ENCODE measurements at regions not wholly inside any gene's neighbourhood (a gene's known extent, or its start where the extent isn't known, plus 50 kb on each side); places are given as distances from the start of the nearest gene placed in this dataset.
A peak's percentile ranks its signal among the peaks of the same experiment; 100 is the strongest.

GRCh38 chr2:172658945-172659344 lies 76.7 kb upstream of the RAPGEF4 start:
- no peak for TF ChIP-seq CTCF (IDR thresholded peaks at IDR 0.05; ENCODE audit: low read depth, low read length)
- no peak overlapping the region for H3K4me3 ChIP-seq (replicated peaks in 1 of 2; ENCODE audit: low read depth in 2 of 2, low read length in 2 of 2)
- DNase-seq (ENCODE audit: low read depth in 2 of 2), result no peak

DNA sequence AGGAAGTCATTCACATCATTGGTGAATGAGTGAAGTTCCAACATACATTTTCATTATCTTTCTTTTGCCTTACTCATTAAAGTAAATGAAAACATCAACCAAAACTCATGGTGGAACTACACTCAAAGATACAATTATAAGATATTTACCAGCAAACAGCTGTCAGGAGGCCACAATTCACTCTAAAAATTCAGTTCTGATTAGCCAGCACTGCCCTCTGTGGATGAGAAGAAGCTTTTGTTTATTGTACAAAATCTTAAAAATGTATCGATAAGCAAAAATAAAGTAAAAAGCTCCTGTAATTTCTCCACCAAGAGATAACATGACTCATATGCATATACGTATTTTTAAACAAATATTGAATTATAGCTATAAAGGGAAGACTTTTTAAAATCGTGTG lies 73.5 kb upstream of the RAPGEF4 start:
- no peak overlapping the region for H3K4me3 ChIP-seq (replicated peaks in 1 of 2; ENCODE audit: low read depth in 2 of 2, low read length in 2 of 2)
- no peak for TF ChIP-seq CTCF (IDR thresholded peaks at IDR 0.05; ENCODE audit: low read depth, low read length)
- DNase-seq (ENCODE audit: low read depth in 2 of 2), result no peak

GRCh38 chr2:172664766-172665165 lies 70.9 kb upstream of the RAPGEF4 start:
- DNase-seq (ENCODE audit: low read depth in 2 of 2), result no peak
- no peak overlapping the region for H3K4me3 ChIP-seq (replicated peaks in 1 of 2; ENCODE audit: low read depth in 2 of 2, low read length in 2 of 2)
- TF ChIP-seq CTCF (IDR thresholded peaks at IDR 0.05; ENCODE audit: low read depth, low read length), result no peak

DNA sequence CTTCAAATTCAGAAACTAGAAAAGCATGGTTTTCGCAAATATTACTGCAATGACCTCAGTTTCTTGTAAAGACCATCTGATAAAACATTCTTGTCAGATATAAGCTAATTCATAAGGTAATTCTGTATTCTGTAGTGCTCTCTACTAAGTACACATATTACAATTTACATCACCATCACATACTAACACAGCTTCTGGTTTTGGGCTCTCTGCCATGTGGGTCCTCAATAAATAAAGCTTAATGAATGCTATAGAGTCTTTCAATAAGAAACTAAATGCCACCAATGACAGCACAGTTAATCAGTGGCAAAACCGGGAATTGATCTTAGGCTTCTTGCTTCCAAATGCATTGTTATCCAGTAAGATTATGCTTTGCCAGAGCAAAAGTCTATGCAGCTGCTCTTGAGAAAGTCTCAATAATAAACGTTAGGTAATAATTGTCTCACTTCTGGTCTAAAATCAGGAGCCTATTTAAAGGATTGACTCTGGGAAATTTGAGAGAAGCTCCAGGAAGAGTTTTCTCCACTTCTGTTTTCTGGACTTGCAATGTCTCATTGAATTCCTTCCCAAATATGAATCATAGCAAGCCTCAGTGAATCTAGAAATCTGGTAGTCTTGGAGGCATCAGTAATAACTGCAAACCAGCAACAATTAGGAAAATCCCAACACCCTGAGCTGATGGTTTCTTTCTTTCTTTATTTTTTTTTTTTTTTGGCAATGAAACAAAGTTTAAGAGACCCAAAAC lies 67.9 kb upstream of the RAPGEF4 start:
- TF ChIP-seq CTCF (IDR thresholded peaks at IDR 0.05; ENCODE audit: low read depth, low read length), result no peak
- no peak for DNase-seq (ENCODE audit: low read depth in 2 of 2)
- H3K4me3 ChIP-seq (replicated peaks in 1 of 2; ENCODE audit: low read depth in 2 of 2, low read length in 2 of 2), result no peak overlapping the region

GRCh38 chr2:172671501-172671900 lies 64.1 kb upstream of the RAPGEF4 start:
- DNase-seq (ENCODE audit: low read depth in 2 of 2), result no peak
- no peak overlapping the region for H3K4me3 ChIP-seq (replicated peaks in 1 of 2; ENCODE audit: low read depth in 2 of 2, low read length in 2 of 2)
- TF ChIP-seq CTCF (IDR thresholded peaks at IDR 0.05; ENCODE audit: low read depth, low read length), result no peak

GRCh38 chr2:172672114-172672513 lies 63.5 kb upstream of the RAPGEF4 start:
- DNase-seq (ENCODE audit: low read depth in 2 of 2), result peak in 1 of 2 donors; percentile 48
- H3K4me3 ChIP-seq (replicated peaks in 1 of 2; ENCODE audit: low read depth in 2 of 2, low read length in 2 of 2), result no peak overlapping the region
- TF ChIP-seq CTCF (IDR thresholded peaks at IDR 0.05; ENCODE audit: low read depth, low read length), result no peak
